ENCODE measurements at regions not wholly inside any gene's neighbourhood (a gene's known extent, or its start where the extent isn't known, plus 50 kb on each side); places are given as distances from the start of the nearest gene placed in this dataset.

- WGBS (ENCODE audit: extremely low coverage, insufficient coverage, low lambda C conversion rate): no CpG with 5 or more reads among the region's 21 CpGs
- H3K36me3 ChIP-seq (ENCODE audit: control insufficient read depth, insufficient read depth, low read length): no peaks in the 10 kb centered on the region
- H3K4me1 ChIP-seq (ENCODE audit: control insufficient read depth, low read depth, low read length): no peaks in the 10 kb centered on the region
- H3K79me2 ChIP-seq (ENCODE audit: control insufficient read depth, insufficient read depth, low read length): no peaks in the 10 kb centered on the region
- no peak overlapping the region for H2BK120ac ChIP-seq (ENCODE audit: low read depth, low read length)
- no peak overlapping the region for H2AK5ac ChIP-seq (ENCODE audit: low read length)
- H2BK15ac ChIP-seq (replicated peaks; ENCODE audit: low read depth): no peak overlapping the region
- H4K8ac ChIP-seq (ENCODE audit: low read depth, low read length): no peak overlapping the region
- no peak overlapping the region for H4K5ac ChIP-seq (ENCODE audit: low read length)
- H3K9ac ChIP-seq (ENCODE audit: low read length): peak overlapping the region; percentile 35
- no peak overlapping the region for H3K27ac ChIP-seq (ENCODE audit: low read depth, low read length)
- DNase-seq: peak; percentile 83
- H3K4ac ChIP-seq (ENCODE audit: low read depth, low read length): no peak overlapping the region
- no peaks in the 10 kb centered on the region for H3K27me3 ChIP-seq (ENCODE audit: insufficient read depth, low read length, poor library complexity)
- peak overlapping the region; percentile 88 for H3K4me2 ChIP-seq (ENCODE audit: low read length)
- H3K4me3 ChIP-seq (ENCODE audit: low read length): peak overlapping the region; percentile 23
- no peaks in the 10 kb centered on the region for H3K79me1 ChIP-seq (ENCODE audit: low read length)
- H3K18ac ChIP-seq (ENCODE audit: low read length): no peak overlapping the region
- no peak overlapping the region for H3K23ac ChIP-seq (ENCODE audit: low read length)
- no peak overlapping the region for H2BK5ac ChIP-seq (ENCODE audit: low read length)
- peak overlapping the region; percentile 77 for H3K56ac ChIP-seq (ENCODE audit: low read length)
Observed at GRCh38 chr3:72100601-72101187, 315.7 kb upstream of the PROK2 start.

- Histone ChIP-seq H3K36me3 (ENCODE audit: control insufficient read depth, insufficient read depth, low read length) (no peaks in the 10 kb centered on the region), H3K4me1 (ENCODE audit: control insufficient read depth, low read depth, low read length) (no peaks in the 10 kb centered on the region), H3K23ac (ENCODE audit: low read length) (no peak overlapping the region), H3K9ac (ENCODE audit: low read length) (peak overlapping the region; percentile 14), H3K56ac (ENCODE audit: low read length) (no peak overlapping the region), H3K18ac (ENCODE audit: low read length) (no peak overlapping the region), H3K27me3 (ENCODE audit: insufficient read depth, low read length, poor library complexity) (no peaks in the 10 kb centered on the region), H2AK5ac (ENCODE audit: low read length) (no peak overlapping the region), H2BK120ac (ENCODE audit: low read depth, low read length) (no peak overlapping the region), H3K79me2 (ENCODE audit: control insufficient read depth, insufficient read depth, low read length) (no peaks in the 10 kb centered on the region), H3K4me2 (ENCODE audit: low read length) (peak overlapping the region; percentile 68), H4K8ac (ENCODE audit: low read depth, low read length) (no peak overlapping the region), H2BK15ac (replicated peaks; ENCODE audit: low read depth) (no peak overlapping the region), H3K4me3 (ENCODE audit: low read length) (no peak overlapping the region), H2BK5ac (ENCODE audit: low read length) (no peak overlapping the region), H3K79me1 (ENCODE audit: low read length) (no peaks in the 10 kb centered on the region), H4K5ac (ENCODE audit: low read length) (no peak overlapping the region), H3K27ac (ENCODE audit: low read depth, low read length) (no peak overlapping the region), H3K4ac (ENCODE audit: low read depth, low read length) (no peak overlapping the region)
- no CpG with 5 or more reads among the region's 17 CpGs for WGBS (ENCODE audit: extremely low coverage, insufficient coverage, low lambda C conversion rate)
- peak; percentile 72 for DNase-seq
Observed at GRCh38 chr3:72100080-72100511, 315.1 kb upstream of the PROK2 start.

- Histone ChIP-seq H3K79me2 (ENCODE audit: control insufficient read depth, insufficient read depth, low read length) (no peaks in the 10 kb centered on the region), H3K36me3 (ENCODE audit: control insufficient read depth, insufficient read depth, low read length) (no peaks in the 10 kb centered on the region), H3K23ac (ENCODE audit: low read length) (no peak overlapping the region), H4K5ac (ENCODE audit: low read length) (no peak overlapping the region), H3K4me3 (ENCODE audit: low read length) (no peak overlapping the region), H3K56ac (ENCODE audit: low read length) (no peak overlapping the region), H2BK15ac (replicated peaks; ENCODE audit: low read depth) (no peak overlapping the region), H3K4me2 (ENCODE audit: low read length) (no peak overlapping the region), H3K27ac (ENCODE audit: low read depth, low read length) (no peak overlapping the region), H3K4ac (ENCODE audit: low read depth, low read length) (no peak overlapping the region), H2BK120ac (ENCODE audit: low read depth, low read length) (no peak overlapping the region), H3K79me1 (ENCODE audit: low read length) (no peaks in the 10 kb centered on the region), H2AK5ac (ENCODE audit: low read length) (no peak overlapping the region), H3K4me1 (ENCODE audit: control insufficient read depth, low read depth, low read length) (no peaks in the 10 kb centered on the region), H3K9ac (ENCODE audit: low read length) (no peak overlapping the region), H4K8ac (ENCODE audit: low read depth, low read length) (no peak overlapping the region), H2BK5ac (ENCODE audit: low read length) (no peak overlapping the region), H3K27me3 (ENCODE audit: insufficient read depth, low read length, poor library complexity) (no peaks in the 10 kb centered on the region), H3K18ac (ENCODE audit: low read length) (no peak overlapping the region)
- WGBS (ENCODE audit: extremely low coverage, insufficient coverage, low lambda C conversion rate): no CpG with 5 or more reads among the region's 14 CpGs
- no peak for DNase-seq
Observed at GRCh38 chr3:72099326-72100079, 314.6 kb upstream of the PROK2 start.

- Histone ChIP-seq H3K9ac (ENCODE audit: low read length) (no peak overlapping the region), H3K27me3 (ENCODE audit: insufficient read depth, low read length, poor library complexity) (no peaks in the 10 kb centered on the region), H3K56ac (ENCODE audit: low read length) (no peak overlapping the region), H3K79me2 (ENCODE audit: control insufficient read depth, insufficient read depth, low read length) (no peaks in the 10 kb centered on the region), H3K79me1 (ENCODE audit: low read length) (no peaks in the 10 kb centered on the region), H3K27ac (ENCODE audit: low read depth, low read length) (no peak overlapping the region), H3K4me1 (ENCODE audit: control insufficient read depth, low read depth, low read length) (no peaks in the 10 kb centered on the region), H4K5ac (ENCODE audit: low read length) (no peak overlapping the region), H2BK120ac (ENCODE audit: low read depth, low read length) (no peak overlapping the region), H3K4me3 (ENCODE audit: low read length) (no peak overlapping the region), H3K18ac (ENCODE audit: low read length) (no peak overlapping the region), H2BK5ac (ENCODE audit: low read length) (no peak overlapping the region), H4K8ac (ENCODE audit: low read depth, low read length) (no peak overlapping the region), H3K36me3 (ENCODE audit: control insufficient read depth, insufficient read depth, low read length) (no peaks in the 10 kb centered on the region), H2AK5ac (ENCODE audit: low read length) (no peak overlapping the region), H3K23ac (ENCODE audit: low read length) (no peak overlapping the region), H3K4ac (ENCODE audit: low read depth, low read length) (no peak overlapping the region), H3K4me2 (ENCODE audit: low read length) (no peak overlapping the region), H2BK15ac (replicated peaks; ENCODE audit: low read depth) (no peak overlapping the region)
- DNase-seq: no peak
Observed at GRCh38 chr3:72097053-72097452, 312.1 kb upstream of the PROK2 start.

GRCh38 chr3:72095521-72095920 lies 310.6 kb upstream of the PROK2 start:
- Histone ChIP-seq H3K4ac (ENCODE audit: low read depth, low read length) (no peak overlapping the region), H3K56ac (ENCODE audit: low read length) (no peak overlapping the region), H2BK5ac (ENCODE audit: low read length) (no peak overlapping the region), H3K9ac (ENCODE audit: low read length) (no peak overlapping the region), H3K4me2 (ENCODE audit: low read length) (no peak overlapping the region), H3K23ac (ENCODE audit: low read length) (no peak overlapping the region), H2BK15ac (replicated peaks; ENCODE audit: low read depth) (no peak overlapping the region), H3K4me3 (ENCODE audit: low read length) (no peak overlapping the region), H3K79me2 (ENCODE audit: control insufficient read depth, insufficient read depth, low read length) (no peaks in the 10 kb centered on the region), H2AK5ac (ENCODE audit: low read length) (no peak overlapping the region), H4K8ac (ENCODE audit: low read depth, low read length) (no peak overlapping the region), H2BK120ac (ENCODE audit: low read depth, low read length) (no peak overlapping the region), H3K18ac (ENCODE audit: low read length) (no peak overlapping the region), H3K4me1 (ENCODE audit: control insufficient read depth, low read depth, low read length) (no peaks in the 10 kb centered on the region), H3K27ac (ENCODE audit: low read depth, low read length) (no peak overlapping the region), H3K36me3 (ENCODE audit: control insufficient read depth, insufficient read depth, low read length) (no peaks in the 10 kb centered on the region), H3K27me3 (ENCODE audit: insufficient read depth, low read length, poor library complexity) (no peaks in the 10 kb centered on the region), H3K79me1 (ENCODE audit: low read length) (no peaks in the 10 kb centered on the region), H4K5ac (ENCODE audit: low read length) (no peak overlapping the region)
- no CpG with 5 or more reads among the region's 4 CpGs for WGBS (ENCODE audit: extremely low coverage, insufficient coverage, low lambda C conversion rate)
- DNase-seq: no peak

- Histone ChIP-seq H2BK5ac (ENCODE audit: low read length) (no peak overlapping the region), H3K27me3 (ENCODE audit: insufficient read depth, low read length, poor library complexity) (no peaks in the 10 kb centered on the region), H4K5ac (ENCODE audit: low read length) (no peak overlapping the region), H2BK120ac (ENCODE audit: low read depth, low read length) (no peak overlapping the region), H3K4me1 (ENCODE audit: control insufficient read depth, low read depth, low read length) (no peaks in the 10 kb centered on the region), H3K4me2 (ENCODE audit: low read length) (no peak overlapping the region), H3K4me3 (ENCODE audit: low read length) (no peak overlapping the region), H3K79me2 (ENCODE audit: control insufficient read depth, insufficient read depth, low read length) (no peaks in the 10 kb centered on the region), H4K8ac (ENCODE audit: low read depth, low read length) (no peak overlapping the region), H3K36me3 (ENCODE audit: control insufficient read depth, insufficient read depth, low read length) (no peaks in the 10 kb centered on the region), H2BK15ac (replicated peaks; ENCODE audit: low read depth) (no peak overlapping the region), H3K27ac (ENCODE audit: low read depth, low read length) (no peak overlapping the region), H3K4ac (ENCODE audit: low read depth, low read length) (no peak overlapping the region), H2AK5ac (ENCODE audit: low read length) (no peak overlapping the region), H3K23ac (ENCODE audit: low read length) (no peak overlapping the region), H3K9ac (ENCODE audit: low read length) (no peak overlapping the region), H3K56ac (ENCODE audit: low read length) (no peak overlapping the region), H3K18ac (ENCODE audit: low read length) (no peak overlapping the region), H3K79me1 (ENCODE audit: low read length) (no peaks in the 10 kb centered on the region)
- WGBS (ENCODE audit: extremely low coverage, insufficient coverage, low lambda C conversion rate): no CpG with 5 or more reads among the region's 3 CpGs
- no peak for DNase-seq
Observed at GRCh38 chr3:72093992-72094334, 309.0 kb upstream of the PROK2 start.

Data from mesendoderm (in vitro differentiated cells).